ENCODE measurements at regions not wholly inside any gene's neighbourhood (a gene's known extent, or its start where the extent isn't known, plus 50 kb on each side); places are given as distances from the start of the nearest gene placed in this dataset.

GRCh38 chr5:8241076-8241475 lies 372.1 kb downstream of the MTRR start:
- no peak for DNase-seq (ENCODE audit: low read depth)

DNA sequence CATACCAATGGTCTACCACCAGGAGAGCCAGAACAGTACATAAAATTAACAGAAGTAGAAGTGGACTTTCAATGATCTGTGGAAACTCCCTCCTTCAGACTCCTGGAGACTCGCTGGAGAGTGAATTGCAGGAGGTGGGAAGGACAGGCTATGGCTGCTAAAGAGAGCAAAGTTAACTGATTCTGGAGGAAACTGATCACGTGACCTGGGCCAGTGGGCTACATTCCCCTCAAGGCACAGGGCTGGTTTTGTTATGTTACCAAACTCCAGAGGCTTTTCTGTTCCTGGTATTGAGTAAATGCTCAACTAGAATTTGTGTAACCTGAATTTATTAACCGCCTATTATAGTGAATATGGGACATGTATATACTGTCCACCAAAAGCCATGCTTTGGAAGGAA lies 372.6 kb downstream of the MTRR start:
- DNase-seq (ENCODE audit: low read depth) = no peak

- DNase-seq (ENCODE audit: low read depth) = no peak
Measured at GRCh38 chr5:8247049-8247899, 378.3 kb downstream of the MTRR start.

DNA sequence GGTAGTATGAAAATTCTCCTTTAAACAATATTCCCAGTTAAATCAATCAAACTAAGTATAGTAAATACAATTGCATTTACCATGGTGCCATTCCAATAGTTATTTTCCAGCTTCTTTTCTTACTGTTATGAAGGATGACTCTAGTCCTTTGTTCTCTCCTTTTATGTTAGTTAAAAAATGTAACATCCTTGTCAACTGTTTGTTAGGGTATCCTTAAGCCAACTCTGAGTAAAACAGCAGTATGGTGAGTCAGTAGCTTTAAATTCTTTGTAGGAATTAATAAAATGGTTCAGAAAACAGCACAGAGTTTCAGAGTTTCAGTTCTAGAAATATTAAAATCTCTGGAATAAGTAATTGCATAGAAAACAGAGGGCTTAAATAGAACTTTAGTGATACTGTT lies 384.4 kb downstream of the MTRR start:
- no peak for DNase-seq (ENCODE audit: low read depth)

GRCh38 chr5:8254674-8255073 lies 385.7 kb downstream of the MTRR start:
- DNase-seq (ENCODE audit: low read depth) = no peak

DNA sequence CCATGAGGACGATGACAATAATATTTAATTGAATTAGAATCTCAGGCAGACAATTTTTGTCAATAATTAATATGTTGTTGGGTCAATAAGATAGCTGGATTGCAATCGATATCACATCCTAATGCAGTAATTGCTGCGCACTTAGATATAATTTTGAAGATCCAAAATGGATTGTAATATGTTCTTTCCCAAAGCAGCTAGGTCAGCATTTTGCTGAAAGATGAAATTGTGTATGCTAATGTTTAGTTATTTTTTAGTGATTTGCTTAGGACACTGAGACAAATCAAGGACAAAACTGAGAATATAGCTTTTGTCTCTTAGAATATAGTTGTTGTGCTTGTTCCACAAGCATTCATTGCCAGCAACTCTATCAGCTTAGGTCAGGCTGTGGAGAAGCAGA lies 389.9 kb downstream of the MTRR start:
- no peak for DNase-seq (ENCODE audit: low read depth)

GRCh38 chr5:8270246-8270645 lies 401.3 kb downstream of the MTRR start:
- no peak for DNase-seq (ENCODE audit: low read depth)

- no peak for DNase-seq (ENCODE audit: low read depth)
Measured at GRCh38 chr5:8280711-8281363, 411.9 kb downstream of the MTRR start.

DNA sequence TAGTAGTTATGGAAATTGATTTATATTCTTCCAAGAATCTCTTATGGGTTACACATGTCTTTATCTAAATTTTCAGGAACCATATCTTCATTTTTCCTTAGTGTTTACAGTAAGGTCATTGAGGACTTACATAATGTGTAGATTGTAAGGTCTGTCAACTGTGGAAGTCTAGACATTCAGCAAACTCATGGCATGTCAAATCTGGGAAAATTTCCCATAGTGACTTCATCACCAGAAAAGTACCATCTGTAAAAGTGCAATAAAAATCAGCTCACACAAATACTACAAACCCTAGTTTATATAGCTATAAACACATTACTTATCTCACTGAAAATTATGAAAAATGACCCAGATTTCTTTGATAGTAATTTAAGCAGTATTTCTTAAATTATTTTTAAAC lies 419.4 kb downstream of the MTRR start:
- no peak for DNase-seq (ENCODE audit: low read depth)

GRCh38 chr5:8288897-8289516 lies 420.1 kb downstream of the MTRR start:
- no peak for DNase-seq (ENCODE audit: low read depth)

DNA sequence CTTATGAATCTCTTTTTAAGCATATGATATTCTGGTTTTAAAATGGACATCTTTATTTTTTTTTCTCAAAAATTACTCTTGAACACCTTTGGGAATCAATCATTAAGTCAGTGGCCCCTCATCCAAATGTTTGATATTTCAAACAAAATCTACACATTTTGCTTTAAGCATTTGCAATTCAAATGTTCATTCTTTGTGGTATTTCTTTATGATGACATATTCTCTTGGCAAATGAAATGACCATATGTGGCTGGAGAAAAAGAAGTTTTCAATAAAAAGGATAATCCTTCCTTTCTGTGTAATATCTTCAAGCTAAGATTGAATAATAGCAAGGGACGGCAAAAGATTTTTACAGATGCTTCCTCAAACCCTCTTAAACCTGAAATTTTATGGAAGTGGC lies 420.8 kb downstream of the MTRR start:
- no peak for DNase-seq (ENCODE audit: low read depth)

DNA sequence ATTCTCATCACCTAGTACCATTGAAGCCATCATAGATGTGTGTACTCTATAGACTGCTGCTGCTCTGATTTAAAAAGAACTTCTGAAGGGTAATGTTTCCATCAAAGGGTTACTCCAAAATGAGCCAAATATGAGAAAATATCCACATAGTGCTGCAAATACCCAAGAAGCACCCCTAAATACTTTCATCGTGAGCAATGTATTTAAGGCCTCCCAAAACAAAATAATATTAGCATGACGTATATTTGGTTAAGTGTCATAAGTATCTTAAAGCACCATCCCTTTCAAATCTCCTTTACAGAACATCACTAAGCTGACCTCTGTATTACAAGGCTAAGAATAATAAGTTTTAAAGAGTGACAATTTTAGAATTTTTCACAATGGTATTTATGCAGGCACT lies 421.8 kb downstream of the MTRR start:
- no peak for DNase-seq (ENCODE audit: low read depth)

DNA sequence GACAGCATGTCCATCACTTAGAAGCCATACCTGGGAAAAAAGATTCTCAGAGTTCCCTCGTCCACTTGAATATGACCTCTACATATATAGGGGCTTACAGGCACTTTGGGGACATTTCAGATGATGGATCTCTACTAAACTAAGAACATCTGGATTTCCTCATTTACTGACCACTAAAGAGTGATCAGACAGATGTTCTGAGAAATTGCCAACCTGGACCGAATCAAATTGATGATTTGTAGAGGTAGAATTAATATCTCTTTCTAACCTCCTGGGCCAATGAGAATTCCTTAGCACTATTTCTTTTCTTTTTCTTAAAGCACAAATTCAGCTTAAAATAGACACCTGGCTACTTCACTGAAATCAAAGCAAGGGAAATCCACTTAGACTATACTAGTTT lies 422.7 kb downstream of the MTRR start:
- no peak for DNase-seq (ENCODE audit: low read depth)

DNA sequence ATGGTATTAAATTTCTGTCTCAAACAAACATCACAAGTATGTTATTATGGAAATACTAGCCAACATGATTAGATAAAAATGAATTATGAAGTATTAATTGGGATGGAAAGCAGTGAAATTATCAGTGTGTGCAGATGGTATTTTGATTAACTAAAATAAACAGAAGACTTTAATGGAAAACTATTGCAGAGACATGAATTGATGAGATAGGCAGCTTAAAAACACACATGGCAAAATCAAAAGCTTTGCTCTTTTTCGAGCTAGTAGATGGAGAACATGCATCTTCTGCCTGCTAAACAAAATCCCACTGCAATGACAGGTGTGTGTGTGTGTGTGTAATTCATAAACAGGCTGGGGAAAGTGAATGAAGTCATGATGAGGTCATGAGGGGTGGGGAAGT lies 426.2 kb downstream of the MTRR start:
- no peak for DNase-seq (ENCODE audit: low read depth)

DNA sequence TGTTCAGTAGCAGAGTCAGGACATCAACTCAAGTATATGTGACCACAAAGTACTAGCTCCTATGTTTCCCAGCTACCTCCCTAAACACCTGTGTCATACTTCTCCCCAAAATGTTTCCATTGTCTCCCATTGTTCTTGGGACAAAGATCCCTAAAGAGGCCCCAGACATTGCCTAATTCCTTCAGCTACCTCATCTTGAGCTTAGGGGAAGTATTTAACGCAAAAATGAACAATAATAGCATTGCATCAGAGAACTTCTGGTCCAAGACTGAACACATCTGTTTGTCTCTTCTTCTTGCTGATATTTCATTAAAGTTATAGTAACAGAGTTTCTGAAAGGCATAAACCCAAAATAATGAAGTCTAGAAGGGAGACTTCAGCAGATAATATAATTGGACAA lies 430.8 kb downstream of the MTRR start:
- DNase-seq (ENCODE audit: low read depth) = no peak

DNA sequence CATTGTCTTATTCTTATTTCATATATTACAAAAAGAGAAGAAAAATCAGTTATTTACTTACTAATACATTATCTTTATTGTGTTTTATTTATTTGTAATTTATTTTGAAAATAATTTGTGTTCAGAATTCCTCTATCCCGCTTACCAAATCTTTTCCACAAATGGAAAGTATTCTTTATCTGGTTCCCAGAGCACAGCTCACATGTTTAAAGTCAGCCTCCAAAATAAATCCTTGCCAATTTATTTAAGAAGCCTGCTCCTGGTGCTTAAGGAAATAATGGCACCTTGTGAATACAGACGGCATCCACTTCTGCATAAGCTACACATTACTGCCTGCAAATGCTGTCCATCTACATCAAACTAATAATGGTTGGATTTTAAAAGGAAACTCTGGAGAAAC lies 435.4 kb downstream of the MTRR start:
- DNase-seq (ENCODE audit: low read depth) = no peak

DNA sequence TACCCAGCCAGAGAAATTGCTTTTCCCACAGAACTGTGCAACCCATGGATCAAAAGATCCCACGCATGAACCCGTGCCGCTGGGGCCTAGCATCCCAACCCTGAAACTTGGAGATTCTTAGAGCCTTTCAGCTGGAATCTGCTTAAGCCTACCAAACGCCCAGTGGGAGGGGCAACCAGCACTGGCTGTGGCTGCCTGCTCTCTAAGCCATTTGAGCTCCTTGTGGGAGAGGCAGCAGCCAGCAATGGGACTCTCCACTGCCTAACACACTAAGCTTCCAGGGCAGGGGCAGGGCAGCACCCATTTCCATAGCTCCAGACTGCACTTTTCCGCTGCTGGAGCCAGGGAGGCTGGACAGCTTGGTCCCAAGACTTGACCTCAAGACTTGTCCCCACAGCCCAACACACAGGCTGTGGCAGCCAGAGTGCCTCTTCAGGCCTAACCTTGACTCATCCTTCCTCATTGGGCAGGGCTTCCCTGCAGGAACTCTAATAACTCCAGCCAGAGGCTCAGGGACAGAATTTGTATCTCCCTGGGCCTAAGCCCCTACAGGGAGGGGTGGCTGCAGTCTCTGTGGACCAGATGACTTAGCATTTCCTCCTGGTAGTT lies 437.4 kb downstream of the MTRR start:
- no peak for DNase-seq (ENCODE audit: low read depth)

GRCh38 chr5:8314965-8315364 lies 446.0 kb downstream of the MTRR start:
- DNase-seq (ENCODE audit: low read depth) = no peak

DNA sequence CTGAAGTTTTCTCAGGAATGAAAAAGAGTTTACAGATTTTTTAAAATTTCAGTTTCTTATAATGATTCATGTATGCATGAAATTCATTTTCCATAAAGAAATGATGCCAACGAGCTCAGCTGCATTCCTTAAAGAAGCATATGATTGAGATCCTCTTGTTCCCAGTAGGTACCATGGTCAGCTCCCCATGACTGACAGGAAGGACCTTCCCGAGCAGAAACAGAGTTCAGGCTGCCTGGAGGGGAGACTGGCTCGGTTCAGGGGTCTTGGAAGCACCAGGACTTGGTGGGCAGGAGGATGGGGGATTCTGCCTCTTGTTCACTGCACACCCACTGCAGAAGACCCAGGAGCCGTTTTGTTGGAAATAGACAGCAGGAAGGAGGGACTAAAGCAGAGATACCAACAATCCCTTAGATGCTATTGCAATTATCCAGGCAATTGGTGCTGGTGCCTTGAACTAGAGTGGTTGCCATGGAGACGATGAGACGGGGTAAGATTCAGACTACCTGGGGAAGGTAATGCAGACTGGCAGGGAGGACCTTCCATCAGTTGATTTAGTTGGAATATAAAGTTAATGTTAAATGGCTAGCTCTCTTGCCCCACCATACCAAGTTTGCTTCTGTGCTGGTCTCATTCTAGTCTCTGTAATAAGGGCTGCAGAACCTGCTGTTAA lies 447.8 kb downstream of the MTRR start:
- no peak for DNase-seq (ENCODE audit: low read depth)

- DNase-seq (ENCODE audit: low read depth) = no peak
Measured at GRCh38 chr5:8317335-8317734, 448.4 kb downstream of the MTRR start.

GRCh38 chr5:8320244-8320643 lies 451.3 kb downstream of the MTRR start:
- DNase-seq (ENCODE audit: low read depth) = no peak

GRCh38 chr5:8321272-8321671 lies 452.3 kb downstream of the MTRR start:
- DNase-seq (ENCODE audit: low read depth) = no peak

Measured in stimulated activated CD8-positive, alpha-beta memory T cell treated with anti-CD3 and anti-CD28 coated beads, Interleukin-7, amount 100 ng/mL, for 24 hours (primary cell).